ENCODE measurements at regions not wholly inside any gene's neighbourhood (a gene's known extent, or its start where the extent isn't known, plus 50 kb on each side); places are given as distances from the start of the nearest gene placed in this dataset.

DNA sequence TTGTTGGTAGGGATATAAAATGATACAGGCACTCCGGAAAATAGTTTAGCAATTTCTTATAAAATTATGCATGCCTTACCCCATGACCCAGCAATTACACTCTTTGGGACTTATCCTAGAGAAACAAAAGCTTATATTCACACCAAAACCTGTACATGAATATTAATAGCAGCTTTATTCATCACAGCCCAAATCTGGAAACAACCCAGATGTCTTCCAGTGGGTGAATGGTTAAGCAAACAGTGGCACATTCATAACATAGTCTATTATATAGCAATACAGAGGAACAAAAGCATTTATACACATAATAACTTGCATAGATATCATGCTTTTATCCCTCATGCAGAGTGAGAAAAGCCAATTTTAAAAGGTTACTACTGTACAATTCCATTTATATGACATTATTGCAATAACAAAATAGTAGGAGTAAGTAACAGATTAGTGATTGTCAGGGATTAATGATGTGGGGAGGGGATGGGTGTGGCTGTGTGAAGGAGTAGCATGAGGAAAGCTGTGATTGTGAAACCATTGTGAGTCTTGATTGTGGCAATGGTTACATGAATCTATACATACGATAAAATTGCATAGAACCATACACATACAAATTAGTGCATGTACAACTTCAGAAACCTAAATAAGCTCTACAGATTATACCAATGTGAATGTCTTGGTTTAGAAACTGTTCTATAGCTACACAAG is 363.1 kb upstream of the OR4E1 start:
- no peak for DNase-seq (ENCODE audit: low read depth)

DNA sequence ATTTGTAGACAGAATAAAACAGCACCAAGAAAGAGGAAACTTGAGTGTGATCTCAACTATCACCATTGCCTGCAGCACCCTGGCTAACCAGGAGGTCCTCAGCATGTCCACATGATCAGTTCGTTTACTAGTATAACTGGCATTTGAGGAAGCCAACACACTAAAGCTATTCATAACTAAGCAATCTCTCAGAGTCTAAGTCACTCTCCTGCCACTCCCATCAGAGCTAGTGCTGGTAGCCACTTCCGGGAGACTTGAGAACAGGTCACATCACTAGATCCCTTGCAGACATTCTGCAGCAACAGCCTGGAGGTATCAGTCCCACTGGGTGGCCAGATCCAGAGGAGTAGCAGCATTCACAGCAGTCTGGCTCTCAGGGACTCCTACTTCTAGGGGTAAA is 352.9 kb upstream of the OR4E1 start:
- DNase-seq (ENCODE audit: low read depth): no peak

DNA sequence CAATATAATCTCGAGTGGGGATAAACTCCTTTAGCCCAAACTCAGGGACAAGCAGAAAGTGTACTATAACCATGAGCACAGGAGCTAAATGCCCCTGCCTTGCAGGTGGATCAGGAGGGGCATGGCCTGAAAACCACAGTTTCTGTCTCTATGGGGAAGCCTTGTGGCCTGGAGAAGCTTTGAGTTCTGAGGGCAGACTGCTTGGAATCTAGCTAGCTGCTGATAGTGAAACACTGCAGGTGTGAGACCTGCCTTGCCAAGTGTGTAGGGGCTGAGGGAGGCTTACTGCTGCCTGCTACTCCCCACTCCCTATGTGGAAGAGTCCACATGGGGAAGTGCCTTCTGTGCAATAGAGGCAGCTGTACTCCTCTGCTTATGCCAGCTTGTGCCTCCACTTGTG is 352.3 kb upstream of the OR4E1 start:
- no peak for DNase-seq (ENCODE audit: low read depth)

DNA sequence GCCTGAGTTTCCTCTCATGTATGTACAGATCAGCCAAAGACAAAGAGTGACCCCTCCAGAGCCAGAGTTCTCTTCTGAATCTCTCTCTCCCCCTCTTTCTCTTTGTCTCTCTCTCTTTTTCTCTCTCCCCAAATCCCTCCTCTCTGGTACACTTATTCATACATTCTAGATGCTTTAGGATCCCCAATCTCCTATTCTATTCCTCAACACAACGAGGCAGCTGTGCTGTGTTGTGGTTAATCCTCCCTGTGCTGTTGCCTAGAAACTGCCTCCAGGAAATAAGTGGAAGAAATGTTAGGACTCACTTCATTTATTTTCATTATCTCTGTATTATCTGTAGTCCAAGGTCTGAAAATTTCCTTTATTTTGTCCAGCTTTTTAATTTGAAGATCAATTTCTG is 350.5 kb upstream of the OR4E1 start:
- no peak for DNase-seq (ENCODE audit: low read depth)

DNA sequence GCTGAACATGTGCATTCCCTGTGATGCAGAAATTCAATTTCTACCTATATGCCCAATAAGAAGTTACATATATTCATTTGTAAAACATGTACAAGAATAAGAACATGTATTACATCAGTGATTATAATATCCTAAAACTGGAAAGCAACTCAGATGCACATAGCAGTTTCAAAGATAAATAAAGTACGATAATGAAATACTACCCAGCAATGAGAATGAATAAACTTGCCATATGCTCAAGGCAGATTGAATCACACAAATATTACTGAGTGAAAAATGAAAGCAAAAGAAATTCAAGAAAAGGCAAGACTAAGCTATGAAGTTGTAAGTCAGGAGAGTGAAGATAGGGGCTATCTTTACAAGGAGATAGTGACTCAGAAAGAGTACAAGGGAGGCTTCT is 345.3 kb upstream of the OR4E1 start:
- DNase-seq (ENCODE audit: low read depth): no peak

DNA sequence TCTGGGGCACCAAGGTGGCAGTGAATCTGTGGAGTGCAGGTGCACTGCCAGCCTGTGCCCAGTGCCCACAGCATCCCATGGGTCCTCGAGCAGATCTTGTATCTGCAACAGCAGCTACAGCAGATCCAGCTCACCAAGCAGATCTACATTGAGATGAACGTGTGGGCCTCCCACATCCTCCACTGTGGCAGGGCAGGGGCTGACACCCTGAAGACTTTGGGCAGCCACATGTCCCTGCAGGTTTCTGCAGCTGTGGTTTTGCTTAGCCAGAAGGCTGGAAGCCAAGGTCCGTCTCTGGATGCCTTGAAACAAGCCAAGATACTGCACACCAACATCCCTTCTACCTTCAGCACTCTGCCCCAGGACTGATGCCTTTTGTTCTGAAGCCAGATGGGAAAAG is 338.8 kb upstream of the OR4E1 start:
- no peak for DNase-seq (ENCODE audit: low read depth)

DNA sequence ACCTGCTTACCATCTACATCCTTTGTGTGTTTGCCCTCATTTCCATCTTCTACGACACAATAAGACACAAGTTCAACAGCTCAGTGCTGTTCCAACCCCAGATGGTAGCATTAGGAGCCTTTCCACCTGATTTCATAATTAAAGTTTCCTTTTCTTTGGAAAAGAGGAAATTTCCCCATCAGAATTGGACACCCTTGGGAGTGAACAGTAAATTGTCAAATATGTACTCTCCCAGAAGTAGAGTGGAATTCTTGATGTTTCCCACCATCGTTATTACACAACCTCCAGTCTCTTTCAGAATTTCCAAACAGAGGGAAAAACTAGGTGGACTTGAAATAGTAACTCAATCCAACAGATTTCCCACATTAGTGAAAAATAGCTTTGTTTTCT is 337.6 kb upstream of the OR4E1 start:
- DNase-seq (ENCODE audit: low read depth): no peak

DNA sequence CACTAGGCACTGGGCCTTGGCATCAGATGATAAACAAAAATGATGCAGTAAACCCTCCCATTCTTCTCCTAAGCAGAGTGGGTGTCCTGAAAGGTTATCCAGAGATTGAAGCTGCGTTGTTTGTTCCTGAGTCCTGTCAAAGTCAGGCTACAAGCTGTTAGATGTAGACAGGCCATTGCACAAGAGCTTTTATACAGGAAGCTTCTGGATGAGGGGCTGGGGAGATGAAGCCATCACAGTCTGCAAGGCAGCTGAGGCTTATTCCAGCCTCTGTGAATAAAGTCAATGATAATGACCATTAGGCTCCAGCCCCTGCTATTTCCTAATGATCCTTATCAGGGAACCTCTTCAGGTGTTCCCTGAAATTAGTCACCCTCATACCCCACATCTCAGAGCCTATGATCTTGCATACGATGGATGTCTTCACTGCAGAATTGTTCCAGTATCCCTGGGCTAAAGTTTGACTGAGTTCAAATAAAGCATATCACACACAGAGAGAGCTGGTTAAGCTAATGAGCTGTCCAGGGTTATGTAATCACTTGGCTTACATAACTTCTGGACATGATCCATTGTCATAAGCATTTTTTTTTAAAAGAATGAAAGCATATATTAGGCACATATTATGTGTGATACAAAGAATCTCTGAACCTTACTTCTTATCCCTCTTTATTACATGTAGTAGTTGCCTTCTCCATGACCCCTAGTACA is 337.1 kb upstream of the OR4E1 start:
- no peak for DNase-seq (ENCODE audit: low read depth)

DNA sequence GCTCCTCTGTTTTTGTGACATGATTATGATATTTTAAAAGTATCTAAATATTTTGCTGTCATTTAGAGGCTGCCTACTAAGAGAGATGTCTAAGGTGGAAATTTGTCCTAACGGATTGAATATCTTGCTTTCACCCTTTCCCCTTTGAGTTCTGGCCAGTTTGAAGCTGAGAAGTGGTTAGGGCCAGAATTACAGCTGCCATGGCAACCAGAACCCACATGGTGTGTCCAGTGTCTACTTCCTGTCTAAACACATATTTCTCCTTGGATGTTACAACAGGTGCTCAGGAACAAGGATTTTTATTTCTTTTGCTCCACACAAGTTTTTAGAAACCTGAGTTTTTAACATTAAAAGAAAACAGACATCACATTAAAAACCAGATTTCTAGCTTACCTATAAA is 335.1 kb upstream of the OR4E1 start:
- DNase-seq (ENCODE audit: low read depth): no peak

DNA sequence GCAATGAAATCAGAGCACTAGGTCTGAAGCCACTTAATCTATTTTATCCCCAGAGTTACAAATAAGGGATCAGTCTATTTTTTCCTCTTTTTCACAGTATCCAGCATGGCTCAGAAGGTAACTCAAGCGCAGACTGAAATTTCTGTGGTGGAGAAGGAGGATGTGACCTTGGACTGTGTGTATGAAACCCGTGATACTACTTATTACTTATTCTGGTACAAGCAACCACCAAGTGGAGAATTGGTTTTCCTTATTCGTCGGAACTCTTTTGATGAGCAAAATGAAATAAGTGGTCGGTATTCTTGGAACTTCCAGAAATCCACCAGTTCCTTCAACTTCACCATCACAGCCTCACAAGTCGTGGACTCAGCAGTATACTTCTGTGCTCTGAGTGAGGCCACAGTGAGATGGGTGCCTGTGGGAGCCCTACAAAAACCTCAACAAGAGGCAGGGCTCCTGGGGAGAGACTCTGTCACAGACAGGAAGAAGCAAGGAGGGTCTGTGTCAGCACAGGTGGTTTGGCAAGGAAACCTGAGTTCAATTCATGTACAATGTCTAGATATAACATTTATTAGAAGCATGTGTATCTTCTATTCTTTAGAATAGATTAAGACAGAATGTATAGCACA is 334.3 kb upstream of the OR4E1 start:
- no peak for DNase-seq (ENCODE audit: low read depth)

DNA sequence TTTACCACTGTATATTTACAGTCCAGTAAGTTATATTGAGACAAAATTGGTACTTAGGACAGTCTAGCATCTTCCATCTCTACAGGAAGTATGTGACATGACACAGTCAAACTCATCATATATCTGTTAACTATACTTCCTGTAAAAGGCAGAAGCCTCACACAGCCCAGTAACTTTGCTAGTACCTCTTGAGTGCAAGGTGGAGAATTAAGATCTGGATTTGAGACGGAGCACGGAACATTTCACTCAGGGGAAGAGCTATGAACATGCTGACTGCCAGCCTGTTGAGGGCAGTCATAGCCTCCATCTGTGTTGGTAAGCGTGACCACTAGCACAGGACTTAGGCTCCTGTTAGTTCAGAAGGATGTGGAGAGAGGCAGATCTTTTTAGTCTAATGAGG is 333.7 kb upstream of the OR4E1 start:
- DNase-seq (ENCODE audit: low read depth): no peak

DNA sequence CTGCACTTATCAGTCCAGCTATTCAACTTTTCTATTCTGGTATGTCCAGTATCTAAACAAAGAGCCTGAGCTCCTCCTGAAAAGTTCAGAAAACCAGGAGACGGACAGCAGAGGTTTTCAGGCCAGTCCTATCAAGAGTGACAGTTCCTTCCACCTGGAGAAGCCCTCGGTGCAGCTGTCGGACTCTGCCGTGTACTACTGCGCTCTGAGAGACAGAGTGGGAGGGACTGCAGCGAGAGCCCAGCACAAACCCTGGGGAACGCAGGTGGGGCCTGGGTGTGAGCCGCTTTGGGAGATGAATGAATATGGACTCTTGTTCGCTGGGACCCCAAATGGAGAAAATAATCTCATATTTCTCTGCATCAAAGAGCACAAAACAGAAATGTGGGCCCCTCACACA is 329.8 kb upstream of the OR4E1 start:
- DNase-seq (ENCODE audit: low read depth): no peak

DNA sequence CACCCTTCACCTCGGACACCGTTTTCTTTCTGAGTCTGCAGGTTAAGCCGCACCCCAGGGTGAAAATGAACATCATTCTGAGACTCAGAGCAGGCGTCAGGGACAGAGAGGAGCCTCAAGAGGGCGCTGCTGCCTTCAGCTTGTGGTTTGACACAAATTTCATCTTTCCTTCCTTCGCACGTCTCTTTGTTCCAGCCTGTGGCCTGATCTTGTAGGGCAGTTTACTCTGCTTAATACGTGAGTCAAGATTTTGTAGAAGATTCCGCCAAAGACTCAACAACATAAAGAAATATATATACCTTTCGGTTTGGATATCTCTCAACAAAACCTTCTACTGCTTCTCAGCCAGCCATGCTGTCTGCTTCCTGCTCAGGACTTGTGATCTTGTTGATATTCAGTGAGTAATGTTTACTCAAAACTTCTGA is 329.3 kb upstream of the OR4E1 start:
- DNase-seq (ENCODE audit: low read depth): no peak

DNA sequence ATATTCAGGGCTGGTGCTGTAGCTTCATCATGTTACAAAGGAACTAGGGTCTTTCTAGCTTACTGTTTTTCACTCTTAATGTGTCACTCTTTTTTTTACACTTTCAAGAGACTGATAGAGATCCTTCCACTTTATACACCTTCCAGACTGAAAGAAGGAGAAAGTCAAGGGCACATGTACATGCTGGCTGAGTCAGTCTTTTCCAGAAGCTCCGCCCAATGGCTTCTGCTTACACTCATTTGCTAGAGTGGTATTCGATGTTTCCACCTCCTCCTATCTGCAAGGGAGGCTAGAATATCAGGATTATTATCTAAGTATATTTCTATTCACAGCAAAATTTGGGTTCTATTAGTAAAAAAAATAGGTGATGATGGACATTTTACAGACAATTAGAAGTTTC is 325.8 kb upstream of the OR4E1 start:
- no peak for DNase-seq (ENCODE audit: low read depth)

DNA sequence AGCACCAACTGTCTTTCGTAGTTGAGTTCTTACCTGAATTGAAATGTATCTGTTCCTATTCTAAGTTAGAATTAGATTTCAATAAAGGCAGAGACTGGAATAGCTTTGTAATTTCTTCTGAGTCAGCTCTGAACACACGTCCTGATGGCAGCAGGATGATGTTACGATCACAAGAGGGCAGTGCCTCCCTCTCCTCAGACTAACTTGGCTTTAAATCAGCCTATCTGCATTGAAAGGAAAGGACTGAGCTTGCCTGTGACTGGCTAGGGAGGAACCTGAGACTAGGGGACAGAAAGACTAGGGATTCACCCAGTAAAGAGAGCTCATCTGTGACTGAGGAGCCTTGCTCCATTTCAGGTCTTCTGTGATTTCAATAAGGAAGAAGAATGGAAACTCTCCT is 323.7 kb upstream of the OR4E1 start:
- DNase-seq (ENCODE audit: low read depth): no peak

DNA sequence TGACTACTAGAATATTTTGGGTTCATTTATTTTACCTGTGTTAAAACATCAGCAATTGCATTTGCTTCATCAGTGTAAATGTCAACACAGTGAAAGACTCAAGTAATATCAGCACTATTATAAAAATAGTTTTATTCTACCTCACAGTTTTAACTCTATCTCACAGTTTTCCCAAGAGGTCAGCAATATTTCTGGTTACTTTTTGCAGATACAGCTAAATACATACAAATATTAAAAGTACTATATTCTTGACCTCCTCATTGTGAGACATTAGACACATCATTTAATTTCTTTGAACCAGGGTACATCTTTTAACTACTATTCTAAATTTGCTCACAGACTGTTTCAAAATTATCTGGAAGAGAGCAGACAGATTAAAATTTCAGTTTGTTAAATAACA is 321.7 kb upstream of the OR4E1 start:
- no peak for DNase-seq (ENCODE audit: low read depth)

DNA sequence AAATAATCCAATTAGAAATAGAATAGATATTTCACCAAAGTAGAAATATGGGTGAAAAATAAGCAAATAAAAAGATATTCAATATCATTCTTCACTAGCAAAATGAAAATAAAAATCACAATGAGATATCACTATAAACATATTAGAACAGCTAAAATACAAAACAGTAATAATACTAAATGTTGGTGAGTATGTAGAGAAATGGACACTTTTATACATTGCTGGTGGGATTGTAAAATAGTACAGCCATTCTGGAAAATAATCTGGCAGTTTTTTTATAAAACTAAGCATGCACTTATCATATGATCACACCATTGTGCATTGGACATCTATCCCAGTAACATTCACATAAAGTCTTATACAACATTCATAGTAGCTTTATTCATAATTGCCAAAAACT is 320.2 kb upstream of the OR4E1 start:
- no peak for DNase-seq (ENCODE audit: low read depth)

DNA sequence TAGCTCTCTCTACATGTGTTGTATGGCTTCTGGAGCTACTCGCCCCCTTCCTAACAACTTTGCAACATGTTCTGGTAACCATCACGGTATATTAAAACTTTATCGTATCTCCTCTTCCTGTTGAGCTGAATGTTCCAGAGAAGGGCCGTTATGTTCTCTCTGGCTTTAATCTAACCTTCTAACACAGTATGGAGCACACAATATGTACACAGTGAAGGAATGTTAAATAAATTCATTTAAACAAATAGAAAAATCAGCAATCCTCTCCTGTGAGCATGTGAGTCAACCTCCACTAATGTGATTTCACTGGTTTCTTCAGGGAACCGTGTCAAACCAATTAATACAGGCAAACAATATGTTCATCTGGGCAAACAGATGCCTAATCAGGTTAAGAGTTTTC is 319.5 kb upstream of the OR4E1 start:
- no peak for DNase-seq (ENCODE audit: low read depth)

DNA sequence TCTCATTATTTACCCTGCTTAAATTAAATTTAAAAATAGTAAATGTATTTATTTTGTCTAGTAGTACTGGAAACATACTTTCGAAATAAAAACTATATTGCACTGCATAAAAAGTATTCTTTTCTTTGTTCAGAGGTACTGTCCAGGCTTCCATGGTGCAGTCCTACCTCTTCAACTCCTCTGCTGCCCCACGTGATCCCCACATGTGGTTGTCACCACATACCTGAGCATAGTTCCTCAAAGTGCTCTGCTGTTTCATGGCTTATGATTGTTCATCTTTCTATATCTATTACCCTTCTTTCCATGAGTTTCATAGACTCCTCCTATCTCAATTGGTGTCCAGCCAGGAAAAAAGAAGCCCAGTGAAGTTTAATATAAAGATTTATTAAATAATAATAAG is 317.5 kb upstream of the OR4E1 start:
- DNase-seq (ENCODE audit: low read depth): no peak

DNA sequence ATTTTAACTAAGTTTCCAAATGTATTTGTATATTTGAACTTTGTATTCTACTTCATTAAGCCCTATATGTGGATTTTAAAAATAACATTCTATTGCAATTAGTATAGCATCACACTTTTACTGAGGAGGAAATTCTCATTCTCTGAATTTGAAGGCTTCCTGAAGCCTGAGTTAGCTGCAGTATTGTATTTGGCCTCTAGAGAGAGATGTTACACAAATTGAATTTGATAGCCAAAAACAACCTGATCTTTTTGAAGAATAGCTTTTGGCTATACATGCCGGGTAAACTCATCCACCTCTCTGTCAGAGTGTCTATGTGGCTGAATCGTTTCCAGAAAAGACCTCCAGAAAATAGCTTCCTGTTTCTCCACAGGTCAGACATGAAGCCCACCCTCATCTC is 316.5 kb upstream of the OR4E1 start:
- no peak for DNase-seq (ENCODE audit: low read depth)

DNA sequence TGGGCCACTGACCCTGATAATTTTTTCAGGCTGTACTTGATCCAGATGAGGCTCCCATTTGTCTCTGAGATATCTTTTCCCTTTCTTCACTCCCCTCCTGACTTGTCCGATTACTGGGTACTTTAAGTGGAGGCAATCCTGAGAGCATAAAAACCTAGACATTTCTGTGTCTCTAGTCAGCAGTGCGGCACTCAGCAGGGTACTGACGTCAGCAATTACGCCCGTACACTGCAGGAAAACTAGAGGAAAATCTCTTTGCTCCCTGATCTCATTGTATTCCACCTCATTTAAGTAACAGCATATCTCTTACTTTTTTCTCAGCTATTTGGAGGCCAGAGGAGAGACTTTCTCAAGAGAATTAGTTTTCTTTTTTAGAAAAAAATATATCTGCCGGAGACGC is 315.5 kb upstream of the OR4E1 start:
- no peak for DNase-seq (ENCODE audit: low read depth)

DNA sequence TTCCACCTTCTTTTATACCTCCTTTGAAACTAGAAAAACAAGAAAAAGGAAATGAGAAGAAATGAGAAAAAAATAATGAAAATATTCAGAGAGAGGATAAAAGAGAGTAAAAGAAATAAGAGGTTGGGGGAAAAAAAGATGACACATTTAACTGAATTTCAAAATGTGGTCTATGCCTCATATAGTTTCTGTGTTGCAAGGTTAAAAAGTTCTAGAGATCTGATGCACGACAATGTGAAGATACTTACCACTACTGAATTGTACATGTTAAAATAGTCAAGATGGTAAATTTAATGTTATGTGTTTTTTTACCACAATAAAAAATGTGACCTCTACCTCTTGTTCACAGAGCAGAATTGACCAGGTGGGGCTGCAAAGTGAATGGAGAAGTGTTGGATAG is 314.8 kb upstream of the OR4E1 start:
- DNase-seq (ENCODE audit: low read depth): no peak

DNA sequence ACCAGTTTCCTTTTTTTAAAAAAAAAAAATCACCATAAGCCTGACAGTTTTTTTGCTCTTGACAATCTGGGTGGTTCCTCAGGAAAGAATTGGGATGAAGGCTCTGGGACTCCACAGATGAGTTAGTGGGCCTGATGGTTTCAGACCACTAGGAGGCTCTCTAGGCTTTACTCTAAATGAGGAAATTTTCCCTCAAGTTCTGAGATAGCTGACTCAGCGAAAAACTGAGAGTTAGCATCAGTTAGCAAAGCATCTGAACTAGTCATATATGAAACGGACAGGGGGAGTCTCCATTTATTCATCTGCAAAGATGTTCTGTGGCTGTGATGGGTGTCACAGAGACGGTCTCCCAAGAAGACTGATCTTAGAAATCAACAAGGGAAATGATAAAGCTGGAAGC is 314.3 kb upstream of the OR4E1 start:
- DNase-seq (ENCODE audit: low read depth): no peak

DNA sequence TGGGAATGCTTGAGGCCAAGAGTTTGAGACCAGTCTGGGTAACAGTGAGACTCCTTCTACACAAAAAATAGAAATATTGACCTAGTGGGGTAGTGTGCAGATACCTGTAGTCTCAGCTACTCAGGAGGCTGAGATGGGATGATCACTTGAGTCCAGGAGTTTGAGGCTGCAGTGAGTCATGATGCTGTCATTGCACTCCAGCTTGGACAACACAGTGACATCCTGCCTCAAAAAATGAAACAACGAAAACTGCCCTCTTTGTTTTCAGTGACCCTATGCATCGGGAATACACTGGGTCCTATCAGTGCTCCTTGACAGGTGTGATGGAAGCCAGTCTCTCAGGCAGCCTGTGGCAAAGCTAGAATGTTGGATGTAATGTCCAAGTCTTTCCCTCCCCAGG is 311.5 kb upstream of the OR4E1 start:
- no peak for DNase-seq (ENCODE audit: low read depth)

Data from HS-27A (cell line).